Smooth muscle cell (in vitro differentiated cells): ENCODE measurements at regions not wholly inside any gene's neighbourhood (a gene's known extent, or its start where the extent isn't known, plus 50 kb on each side); places are given as distances from the start of the nearest gene placed in this dataset.

ENCODE experiments used
- DNase-seq: peaks from one replicate; lab custom pipeline; 2025; ENCODE audit not compliant: unreplicated experiment; lab: John Stamatoyannopoulos, UW
- H2AFZ ChIP-seq: fragments of 200-600 bp; sonication (generic); 2 replicates; pipeline ENCODE4 v1.6.0; 2016; ENCODE audit warnings: antibody characterized with exemption, low read depth, mild to moderate bottlenecking
- H3F3A ChIP-seq: fragments of 200-600 bp; sonication (generic); 2 replicates; pipeline ENCODE4 v1.6.0; 2017; ENCODE audit warnings: antibody characterized with exemption, low read depth
- H3K27ac ChIP-seq: fragments of 200-600 bp; sonication (generic); 2 replicates; pipeline ENCODE4 v1.5.1; 2016; ENCODE audit warnings: low read depth, mild to moderate bottlenecking
- H3K27me3 ChIP-seq: fragments of 200-600 bp; sonication (generic); 2 replicates; pipeline ENCODE4 v1.6.1; 2016; ENCODE audit warnings: low read depth, mild to moderate bottlenecking
- H3K36me3 ChIP-seq: fragments of 200-600 bp; sonication (generic); 2 replicates; pipeline ENCODE4 v1.5.1; 2016; ENCODE audit warnings: low read depth
- H3K4me1 ChIP-seq: fragments of 200-600 bp; sonication (generic); 2 replicates; pipeline ENCODE4 v1.5.1; 2016; ENCODE audit warnings: low read depth
- H3K4me2 ChIP-seq: fragments of 200-600 bp; sonication (generic); 2 replicates; pipeline ENCODE4 v1.6.0; 2016; ENCODE audit warnings: mild to moderate bottlenecking
- H3K4me3 ChIP-seq: fragments of 200-600 bp; sonication (generic); 2 replicates; pipeline ENCODE4 v1.5.1; 2016; ENCODE audit warnings: mild to moderate bottlenecking
- H3K79me2 ChIP-seq: fragments of 200-600 bp; sonication (generic); 2 replicates; pipeline ENCODE4 v1.6.0; 2016; ENCODE audit warnings: low read depth, mild to moderate bottlenecking
- H3K9ac ChIP-seq: fragments of 200-600 bp; sonication (generic); 2 replicates; pipeline ENCODE4 v1.6.0; 2016; ENCODE audit warnings: low read depth
- H3K9me3 ChIP-seq: fragments of 200-600 bp; sonication (generic); replicated peaks from 2 replicates; pipeline ENCODE4 v1.5.1; 2016; ENCODE audit warnings: low read depth
- H4K20me1 ChIP-seq: fragments of 200-600 bp; sonication (generic); 2 replicates; pipeline ENCODE4 v1.6.0; 2016; ENCODE audit warnings: low read depth
- CTCF ChIP-seq: fragments of 200-600 bp; sonication (generic); IDR thresholded peaks from 2 replicates; pipeline ENCODE4 v1.5.1; 2017; ENCODE audit warnings: borderline replicate concordance, mild to moderate bottlenecking, antibody characterized with exemption; ENCODE audit not compliant: insufficient read depth, poor library complexity, severe bottlenecking
- WGBS: methylation state at CpG from one replicate; pipeline ENCODE4 v1.1.7; 2016; ENCODE audit warnings: low lambda C conversion rate; 5-methylcytosine and 5-hydroxymethylcytosine counted together

DNA sequence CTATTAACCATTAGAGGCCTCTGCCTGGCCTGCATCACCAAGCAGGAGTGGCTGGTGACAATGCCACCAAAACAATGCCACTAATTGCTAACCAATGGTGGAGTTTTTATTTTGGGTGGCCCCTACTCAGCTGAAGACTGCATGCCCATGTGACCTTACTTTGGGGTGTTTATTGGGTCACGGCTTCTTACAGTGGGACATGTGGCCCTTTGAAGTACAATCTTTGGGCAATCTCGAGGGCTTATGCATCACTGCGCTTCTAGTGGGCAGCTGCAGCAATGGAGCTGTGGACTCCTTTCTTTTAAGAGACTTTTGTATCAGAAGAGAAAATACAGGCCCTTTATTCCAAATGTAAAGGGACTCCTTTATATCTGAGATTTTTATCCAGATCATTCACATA, 85.7 kb downstream of the IGLL5 start:
- DNase-seq, result no peak
- H3K9me3 ChIP-seq, result no peaks in the 10 kb centered on the region
- no peaks in the 10 kb centered on the region for H4K20me1 ChIP-seq
- no peak overlapping the region for H2AFZ ChIP-seq
- no peak overlapping the region for H3K9ac ChIP-seq
- no peak overlapping the region for H3K27ac ChIP-seq
- 85% methylated on average over 3 of the region's 3 CpGs for WGBS
- H3K27me3 ChIP-seq, result peaks cover 7% of the 10 kb centered on the region
- no peaks in the 10 kb centered on the region for H3K4me1 ChIP-seq
- no peaks in the 10 kb centered on the region for H3K79me2 ChIP-seq
- H3K4me3 ChIP-seq, result no peak overlapping the region
- H3K36me3 ChIP-seq, result no peaks in the 10 kb centered on the region
- no peak for TF ChIP-seq CTCF
- H3F3A ChIP-seq, result no peaks in the 10 kb centered on the region
- no peak overlapping the region for H3K4me2 ChIP-seq

GRCh38 chr22:22974156-22974555, 86.5 kb downstream of the IGLL5 start:
- H2AFZ ChIP-seq, result no peak overlapping the region
- 57% methylated on average over 3 of the region's 3 CpGs for WGBS
- no peak for DNase-seq

GRCh38 chr22:22974795-22975580, 87.4 kb downstream of the IGLL5 start:
- no peak for DNase-seq
- no peaks in the 10 kb centered on the region for H3K9me3 ChIP-seq
- 90% methylated on average over 8 of the region's 8 CpGs for WGBS

More at GRCh38 chr22:22974156-22974555, 86.5 kb downstream of the IGLL5 start:
- no peak for TF ChIP-seq CTCF
- no peaks in the 10 kb centered on the region for H3K9me3 ChIP-seq
- H3K4me1 ChIP-seq, result no peaks in the 10 kb centered on the region
- H3K9ac ChIP-seq, result no peak overlapping the region
- H3F3A ChIP-seq, result no peaks in the 10 kb centered on the region
- no peak overlapping the region for H3K27ac ChIP-seq
- H3K4me2 ChIP-seq, result no peak overlapping the region
- no peak overlapping the region for H3K4me3 ChIP-seq
- no peaks in the 10 kb centered on the region for H3K36me3 ChIP-seq
- H3K79me2 ChIP-seq, result no peaks in the 10 kb centered on the region
- no peaks in the 10 kb centered on the region for H4K20me1 ChIP-seq
- H3K27me3 ChIP-seq, result peaks cover 7% of the 10 kb centered on the region

More at GRCh38 chr22:22974795-22975580, 87.4 kb downstream of the IGLL5 start:
- Histone ChIP-seq H3F3A (no peaks in the 10 kb centered on the region), H3K27ac (no peak overlapping the region), H3K36me3 (no peaks in the 10 kb centered on the region), H3K4me1 (no peaks in the 10 kb centered on the region), H3K4me3 (no peak overlapping the region), H3K9ac (no peak overlapping the region), H3K4me2 (no peak overlapping the region), H4K20me1 (no peaks in the 10 kb centered on the region), H3K27me3 (peaks cover 7% of the 10 kb centered on the region), H2AFZ (no peak overlapping the region), H3K79me2 (no peaks in the 10 kb centered on the region)
- no peak for TF ChIP-seq CTCF
